HG03139 (cell line): ENCODE measurements at regions not wholly inside any gene's neighbourhood (a gene's known extent, or its start where the extent isn't known, plus 50 kb on each side); places are given as distances from the start of the nearest gene placed in this dataset.

Source experiments
- ATAC-seq: cut with Tn5 transposase; IDR thresholded peaks from one replicate; pipeline ENCODE4 v1.9.1; 2021; ENCODE audit not compliant: unreplicated experiment

DNA sequence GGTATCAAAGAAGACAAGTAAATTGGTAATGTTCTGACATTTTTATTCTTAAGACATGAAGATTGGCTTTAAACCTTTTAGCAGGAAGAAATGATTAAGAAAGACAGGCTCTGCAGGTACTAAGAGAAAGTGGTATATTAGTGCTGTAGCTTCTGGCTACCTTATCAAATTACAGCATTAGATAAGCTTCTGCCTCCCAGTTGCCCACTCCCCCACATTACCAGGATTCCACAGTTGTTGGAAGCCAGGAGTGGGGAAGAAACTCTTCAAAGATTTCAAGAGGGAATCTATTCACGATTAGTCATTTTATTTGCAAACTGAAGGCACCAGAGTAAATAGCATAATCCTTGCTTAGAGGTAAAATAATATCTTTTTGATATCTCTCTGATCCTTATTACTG is 274.9 kb downstream of the LMO4 start:
- ATAC-seq, result no peak

DNA sequence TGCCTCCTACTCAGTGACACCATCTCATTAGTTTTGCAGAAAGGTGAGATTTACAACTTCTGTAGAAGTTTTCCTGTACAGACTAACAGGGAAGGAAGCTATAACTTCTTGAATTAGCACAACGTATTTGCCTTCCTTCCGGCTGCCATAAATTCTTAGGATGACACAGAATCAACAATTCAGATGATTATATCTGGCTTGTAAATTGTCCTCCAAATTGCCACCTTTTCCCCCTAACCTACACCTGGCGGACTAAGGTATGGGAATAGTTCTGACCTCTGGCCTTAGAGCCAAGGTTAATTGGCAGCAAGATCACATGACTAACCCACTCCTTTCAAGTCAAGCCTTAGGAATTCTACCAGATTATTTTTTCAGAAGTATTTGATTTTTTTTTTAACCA is 284.3 kb downstream of the LMO4 start:
- no peak for ATAC-seq

DNA sequence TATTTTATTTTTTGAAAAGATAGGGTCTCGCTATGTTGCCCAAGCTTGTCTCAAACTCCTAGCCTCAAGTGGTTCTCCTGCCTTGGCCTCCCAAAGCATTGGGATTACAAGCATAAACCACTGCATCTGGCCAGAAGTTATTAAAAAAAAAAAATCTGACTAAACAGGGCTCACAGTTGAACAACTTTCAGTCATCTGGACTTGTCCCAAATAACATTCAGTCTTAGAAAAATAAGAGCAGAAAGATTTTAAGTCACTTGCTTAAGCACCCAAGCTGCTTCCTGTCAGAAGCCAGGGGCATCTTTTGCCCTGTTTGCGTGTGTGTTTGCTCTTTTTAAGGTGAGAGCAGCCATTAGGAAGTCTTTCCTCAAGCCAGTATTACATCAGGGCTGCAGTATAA is 286.8 kb downstream of the LMO4 start:
- no peak for ATAC-seq

DNA sequence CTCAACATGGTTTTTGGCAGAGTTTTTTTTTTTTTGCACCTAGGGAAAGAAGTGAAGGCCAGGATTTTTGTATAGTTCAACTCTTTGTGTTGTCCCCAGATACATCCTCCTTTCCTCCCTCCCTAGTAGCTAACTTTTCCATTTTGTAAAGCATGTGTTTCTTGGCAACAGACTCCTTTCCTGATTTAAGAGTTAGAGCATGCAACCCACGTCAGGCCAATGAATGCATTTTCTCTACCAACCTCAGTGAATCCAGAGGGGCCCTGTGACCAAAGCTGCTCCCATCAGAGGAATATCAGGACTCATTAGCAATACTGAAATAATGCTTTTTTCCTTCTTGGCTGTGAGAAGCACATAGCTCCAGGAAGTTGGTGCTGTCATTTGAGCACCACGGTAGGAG is 287.2 kb downstream of the LMO4 start:
- no peak for ATAC-seq

DNA sequence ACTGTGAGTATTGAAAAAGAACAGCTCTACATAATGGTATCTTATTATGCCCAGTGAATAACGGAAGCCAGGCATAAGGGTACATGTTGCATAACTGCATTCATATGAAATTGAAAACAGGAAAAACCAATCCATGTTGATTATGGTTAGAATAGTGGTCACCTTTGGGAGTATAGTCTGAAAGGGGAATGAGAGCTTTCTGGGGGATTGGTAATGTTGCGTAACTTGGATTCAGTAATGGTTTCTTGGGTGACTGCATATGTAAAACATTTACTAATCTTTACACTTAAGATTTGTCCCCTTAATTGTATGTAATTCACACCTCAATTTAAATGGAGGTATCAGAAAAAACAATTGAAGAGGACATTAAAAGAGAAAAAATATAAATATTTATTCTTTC is 292.1 kb downstream of the LMO4 start:
- no peak for ATAC-seq

DNA sequence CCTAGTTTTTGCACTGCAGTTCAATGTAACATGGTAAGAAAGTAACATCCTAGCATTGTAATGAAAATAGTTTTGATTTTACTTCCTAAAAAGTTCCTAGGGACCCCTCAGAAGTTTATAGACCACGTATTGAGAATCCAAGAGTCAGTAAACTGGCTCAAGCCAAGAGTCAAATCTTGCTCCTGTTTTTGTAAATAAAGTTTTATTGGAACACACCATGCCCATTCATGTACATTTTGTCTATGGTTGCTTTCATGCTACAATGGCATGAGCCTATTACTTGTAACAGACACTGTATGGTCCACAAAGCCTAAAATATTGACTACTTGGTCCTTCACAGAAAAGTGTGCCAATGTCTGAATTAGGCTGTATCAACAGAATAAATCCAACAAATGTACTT is 301.0 kb downstream of the LMO4 start:
- no peak for ATAC-seq

DNA sequence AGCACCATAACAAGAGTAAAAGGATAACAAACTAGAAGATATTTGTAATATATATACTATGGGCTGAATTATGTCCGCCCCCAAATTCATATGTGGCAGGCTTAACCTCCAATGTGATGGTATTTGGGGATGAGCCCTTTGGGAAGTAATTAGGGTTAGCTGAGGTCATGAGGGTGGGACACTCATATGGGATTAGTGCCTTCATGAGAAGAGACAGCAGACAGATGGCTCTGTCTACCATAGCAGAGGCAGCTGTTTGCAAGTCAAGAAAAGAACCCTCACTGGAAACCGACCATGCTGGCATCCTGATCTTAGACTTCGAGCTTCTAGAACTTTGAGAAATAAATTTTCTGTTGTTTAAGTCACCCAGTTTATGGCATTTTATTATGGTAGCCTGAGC is 303.6 kb downstream of the LMO4 start:
- no peak for ATAC-seq

DNA sequence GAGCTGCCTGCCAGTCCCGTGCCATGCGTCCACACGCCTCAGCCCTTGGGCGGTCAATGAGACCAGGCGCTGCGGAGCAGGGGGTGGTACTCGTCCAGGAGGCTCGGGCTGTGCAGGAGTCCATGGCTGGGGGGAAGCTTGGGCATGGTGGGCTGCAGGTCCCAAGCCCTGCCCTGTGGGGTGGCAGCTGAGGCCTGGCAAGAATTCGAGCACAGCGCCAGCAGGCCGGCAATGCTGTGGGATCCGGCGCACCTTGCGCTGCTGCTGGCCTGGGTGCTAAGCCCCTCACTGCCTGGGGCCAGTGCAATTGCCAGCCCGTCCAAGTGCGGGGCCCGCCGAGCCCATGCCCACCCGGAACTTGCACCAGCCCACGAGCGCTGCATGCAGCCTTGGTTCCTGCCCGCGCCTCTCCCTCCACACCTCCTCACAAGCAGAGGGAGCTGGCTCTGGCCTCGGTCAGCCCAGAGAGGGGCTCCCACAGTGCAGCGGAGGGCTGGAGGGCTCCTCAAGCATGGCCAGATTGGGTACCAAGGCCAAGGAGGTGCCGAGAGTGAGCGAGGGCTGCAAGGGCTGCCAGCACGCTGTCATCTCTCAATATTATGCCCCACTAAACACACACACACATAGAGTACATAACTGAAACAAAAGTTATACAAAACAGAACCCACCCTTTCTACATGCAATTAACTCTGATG is 307.7 kb downstream of the LMO4 start:
- no peak for ATAC-seq

DNA sequence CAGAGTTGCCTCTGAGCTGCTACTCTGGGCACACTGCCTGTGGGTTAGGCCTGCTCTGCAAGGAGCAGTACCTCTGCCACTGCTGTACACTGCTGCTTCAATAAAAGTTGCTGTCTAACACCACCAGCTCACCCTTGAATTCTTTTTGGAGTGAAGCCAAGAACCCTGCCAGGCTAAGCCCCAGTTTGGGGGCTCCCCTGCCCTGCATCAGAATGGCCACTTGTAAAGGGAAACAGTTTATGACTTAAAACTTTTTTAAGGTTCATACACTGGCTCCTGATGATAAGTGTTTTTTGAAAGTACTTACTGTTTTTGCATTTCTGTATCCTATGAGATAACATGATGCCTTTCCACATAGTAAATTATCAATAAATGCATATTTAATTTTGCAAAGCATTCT is 310.0 kb downstream of the LMO4 start:
- no peak for ATAC-seq

DNA sequence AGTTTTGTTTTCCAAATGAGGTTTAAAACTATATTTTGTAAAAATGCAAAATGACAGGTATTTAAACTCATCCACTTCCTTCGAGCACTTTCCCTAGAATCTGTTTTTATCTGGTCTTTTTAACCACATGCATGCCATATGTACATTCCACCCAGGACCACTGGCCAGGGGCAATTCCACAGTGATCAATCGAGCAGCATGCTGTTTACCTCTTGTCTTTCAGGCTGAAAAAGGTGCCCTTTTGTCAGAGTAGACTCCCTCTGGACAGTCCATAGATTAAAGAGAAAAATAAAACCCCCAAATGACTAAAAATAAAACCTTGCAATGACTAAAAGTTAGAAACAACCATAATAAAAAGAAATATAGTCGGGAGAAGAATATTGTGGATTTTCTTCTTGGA is 313.3 kb downstream of the LMO4 start:
- no peak for ATAC-seq

DNA sequence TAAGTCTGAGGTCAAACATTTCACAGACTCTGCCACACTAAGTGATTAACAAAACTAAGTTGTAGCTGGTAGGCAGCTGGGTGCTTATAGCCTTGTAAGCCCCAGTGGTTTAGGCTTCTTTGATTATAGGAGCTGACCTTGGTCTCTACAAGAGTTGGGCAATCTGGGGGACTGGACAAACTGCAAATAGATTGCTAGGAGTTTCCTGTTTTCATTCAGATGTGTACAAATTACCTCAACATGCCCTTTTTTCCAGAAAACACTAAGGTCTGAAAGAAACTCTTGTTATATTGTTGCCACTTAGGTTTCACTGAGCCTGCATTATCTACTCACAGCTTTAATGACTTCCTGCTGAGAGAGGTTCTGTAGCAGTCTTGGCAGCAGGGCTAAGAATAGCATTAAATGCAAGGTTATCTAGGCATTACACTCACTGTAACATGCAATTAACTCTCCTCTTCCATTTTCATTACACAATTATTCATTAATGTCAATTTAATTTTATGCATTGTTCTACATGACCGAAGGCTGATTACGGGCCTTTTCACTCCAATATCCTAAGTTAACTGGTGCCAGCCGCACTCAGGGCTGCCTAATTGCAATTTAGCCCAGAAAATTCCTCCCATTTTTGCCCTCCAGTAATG is 314.0 kb downstream of the LMO4 start:
- no peak for ATAC-seq

DNA sequence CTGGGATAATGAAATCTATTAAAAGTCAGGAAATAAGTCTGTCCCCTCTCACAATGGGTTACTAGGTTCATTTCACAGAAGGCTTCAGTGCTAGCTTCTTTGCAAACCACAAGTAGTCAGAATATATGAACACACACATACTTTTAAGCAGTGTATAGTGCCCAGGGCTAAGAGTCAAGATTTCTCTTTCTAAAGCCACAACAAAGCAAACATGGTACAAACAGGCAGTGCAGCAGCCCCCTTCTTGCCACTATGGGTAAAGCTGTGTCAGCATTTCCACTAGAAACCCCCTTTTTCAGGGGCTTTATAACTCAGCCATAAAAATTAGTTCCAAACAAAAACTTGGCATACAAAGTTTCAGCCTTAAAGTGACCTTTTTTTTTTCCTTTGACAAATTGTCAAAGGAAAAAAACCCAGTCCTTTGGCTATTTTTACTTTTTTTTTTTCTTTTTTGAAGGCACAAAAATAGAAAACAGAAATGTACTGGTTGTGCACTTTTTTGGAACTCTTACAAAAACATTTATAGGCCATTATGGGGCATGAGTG is 315.4 kb downstream of the LMO4 start:
- no peak for ATAC-seq

DNA sequence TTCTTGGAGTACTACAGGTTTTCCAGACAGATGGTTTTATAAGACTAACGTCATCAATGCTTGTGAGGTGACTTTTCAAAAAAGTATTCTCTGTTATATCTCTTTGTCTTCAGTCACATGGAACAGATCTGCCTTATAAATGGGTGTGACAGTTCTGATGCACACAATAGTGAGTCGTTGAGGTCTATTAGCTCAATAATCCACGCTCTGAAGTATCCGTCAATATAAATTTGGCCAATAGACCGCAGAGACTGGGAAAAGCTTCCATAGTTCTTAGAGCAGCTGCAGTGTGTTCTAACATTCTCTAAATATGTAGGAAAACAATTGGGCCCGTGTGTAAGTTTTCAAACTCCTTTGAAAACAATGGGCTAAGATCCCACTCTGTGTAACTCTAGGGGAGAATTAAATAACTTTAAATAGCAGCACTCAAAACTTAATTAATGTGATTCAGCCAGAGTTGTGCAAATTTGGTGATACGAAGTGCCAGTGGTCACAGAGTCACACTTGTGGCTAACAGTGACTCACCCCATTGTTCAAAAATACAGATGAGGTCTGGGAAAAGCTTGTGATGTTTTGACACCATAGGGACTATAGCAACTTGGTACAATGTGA is 316.0 kb downstream of the LMO4 start:
- no peak for ATAC-seq

DNA sequence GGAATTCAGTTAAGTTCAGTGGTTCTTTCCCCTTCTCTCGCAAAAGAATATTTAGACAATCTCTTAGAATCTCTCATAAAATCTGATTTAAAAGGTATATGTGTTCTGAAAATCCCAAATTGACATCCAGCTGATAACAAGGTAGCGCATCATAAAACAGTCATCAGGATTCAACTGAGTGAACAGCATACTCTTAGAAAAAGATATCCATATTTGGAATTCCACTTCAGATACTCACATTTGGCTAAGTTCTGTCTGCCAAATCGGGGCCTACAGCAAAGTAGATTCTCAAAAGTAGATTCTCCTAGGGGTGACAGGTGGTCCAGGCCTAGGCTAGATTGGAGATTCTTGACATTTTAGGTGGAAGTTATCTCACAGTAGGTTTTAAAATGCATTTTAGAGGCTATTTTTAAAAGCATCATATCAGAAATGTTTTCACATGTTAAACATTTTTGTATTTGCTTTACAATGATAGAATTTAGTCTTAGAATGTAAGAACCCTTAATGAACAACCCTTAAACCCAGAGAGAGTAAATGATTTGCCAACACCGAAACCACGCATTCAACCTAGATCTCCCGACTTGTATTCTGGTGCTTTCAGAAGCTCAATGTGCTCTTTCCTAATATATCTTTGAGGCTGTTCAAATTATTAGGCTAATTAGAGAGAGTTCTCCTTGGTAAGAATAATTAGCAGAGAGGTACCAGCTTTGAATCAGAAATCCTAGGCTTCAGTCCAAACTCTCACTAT is 318.9 kb downstream of the LMO4 start:
- no peak for ATAC-seq

DNA sequence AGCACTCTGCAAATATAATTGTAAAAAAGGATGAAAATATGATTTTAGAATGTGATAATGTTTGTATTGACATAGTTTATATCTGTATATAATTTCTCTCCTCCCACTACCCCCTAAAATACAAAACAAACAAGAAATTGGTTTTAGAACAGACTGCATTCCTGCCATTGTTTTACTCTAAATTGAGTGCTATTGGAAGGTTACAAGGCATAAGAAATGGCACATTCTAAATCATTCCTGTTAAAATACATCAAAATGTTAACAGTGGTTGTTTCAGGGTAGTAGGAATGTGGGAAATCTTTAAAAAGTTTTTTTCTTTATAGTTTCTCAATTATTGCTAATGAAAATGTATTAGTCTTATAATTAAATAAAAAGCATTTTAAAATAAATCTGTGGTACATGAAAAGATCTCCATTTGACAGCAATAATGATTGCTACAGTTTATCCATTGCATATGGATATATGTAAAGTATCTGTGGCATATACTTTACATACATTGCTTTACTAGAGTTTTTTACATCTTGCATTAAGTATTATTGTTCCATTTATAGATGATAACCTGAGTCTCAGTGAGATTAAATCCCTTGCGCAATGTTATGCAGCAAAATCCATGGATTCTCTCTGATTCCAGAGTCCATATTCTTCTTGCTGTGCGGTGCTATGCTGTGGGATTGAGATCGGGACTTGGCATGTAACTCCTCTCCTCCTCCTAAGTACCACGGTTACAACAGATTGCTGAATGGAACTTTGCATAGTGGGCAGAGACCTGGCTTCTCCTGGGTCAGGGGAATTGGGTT is 319.8 kb downstream of the LMO4 start:
- ATAC-seq, result no peak

DNA sequence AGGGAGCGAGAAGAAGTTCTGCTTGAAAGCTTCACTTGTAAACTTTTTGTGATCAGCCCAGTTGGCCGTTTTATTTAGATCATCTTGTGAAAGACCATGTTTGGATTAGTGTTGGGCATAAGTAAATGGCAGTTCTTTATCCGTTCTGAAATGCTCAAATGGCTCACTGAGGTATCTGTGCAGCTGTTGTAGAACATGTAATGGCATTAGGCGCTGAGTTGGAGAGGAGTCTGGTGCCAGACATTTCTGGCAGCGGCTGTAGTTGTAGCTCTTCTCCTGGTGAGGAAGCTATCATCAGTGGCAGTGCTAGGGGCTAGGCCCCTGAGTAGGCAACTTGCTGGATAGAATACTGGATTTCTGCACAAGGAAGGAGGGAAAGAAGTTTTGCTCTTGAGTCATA is 321.6 kb downstream of the LMO4 start:
- ATAC-seq, result no peak

DNA sequence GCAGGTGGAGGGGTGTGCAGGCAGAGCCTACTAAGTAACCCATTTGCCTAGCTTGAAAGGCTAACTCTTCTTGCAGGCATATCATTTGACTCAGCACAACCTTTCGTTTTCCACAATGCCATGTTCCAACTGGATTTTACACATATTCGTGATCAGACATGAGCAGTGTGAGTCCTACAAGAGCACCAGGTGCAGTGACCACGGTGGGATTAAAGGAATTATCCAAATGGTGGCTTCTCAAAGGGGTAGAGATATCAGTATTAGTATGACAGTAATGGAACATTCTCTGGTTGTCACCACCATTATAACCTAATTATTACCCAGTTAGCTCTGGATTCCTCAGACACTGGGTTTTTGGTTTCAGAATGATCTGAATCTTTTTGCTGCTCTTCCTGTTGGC is 323.5 kb downstream of the LMO4 start:
- ATAC-seq, result no peak

DNA sequence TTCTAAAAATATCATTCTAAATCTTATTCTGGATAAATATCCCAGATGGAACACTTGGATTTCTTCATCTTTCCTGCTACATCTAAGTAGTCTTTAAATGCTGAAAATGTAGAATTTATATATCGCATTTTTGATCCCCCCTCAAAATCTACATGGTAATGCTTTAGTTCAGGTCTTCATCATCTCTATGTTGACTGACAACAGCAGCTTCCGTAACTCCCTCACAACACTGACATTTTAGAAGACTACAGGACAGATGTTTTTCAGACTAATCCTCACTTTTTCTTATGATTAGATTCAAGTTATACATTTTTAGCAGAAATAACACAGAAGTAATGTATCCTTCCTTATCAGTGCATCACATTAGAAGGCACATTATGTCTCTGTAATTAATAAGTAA is 336.5 kb downstream of the LMO4 start:
- ATAC-seq, result no peak

DNA sequence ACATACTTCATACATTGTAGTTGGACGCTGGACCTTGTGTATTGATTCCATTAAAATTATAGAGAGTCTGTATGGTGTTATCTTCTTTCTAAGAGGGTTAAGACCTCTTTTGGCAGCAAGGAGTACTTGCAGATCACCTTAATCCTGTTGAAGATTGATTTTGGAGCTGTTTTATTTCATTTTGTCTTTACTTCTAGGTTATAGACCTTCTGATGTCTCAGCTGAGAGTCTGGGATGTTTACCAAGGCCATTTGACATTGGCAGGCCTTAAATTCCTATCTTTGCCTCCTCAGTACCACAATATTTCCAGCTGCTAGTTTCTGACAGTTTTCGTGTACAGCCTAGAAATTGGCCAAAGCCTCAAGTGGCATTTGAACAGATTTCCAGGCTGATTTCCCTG is 338.0 kb downstream of the LMO4 start:
- ATAC-seq, result no peak

DNA sequence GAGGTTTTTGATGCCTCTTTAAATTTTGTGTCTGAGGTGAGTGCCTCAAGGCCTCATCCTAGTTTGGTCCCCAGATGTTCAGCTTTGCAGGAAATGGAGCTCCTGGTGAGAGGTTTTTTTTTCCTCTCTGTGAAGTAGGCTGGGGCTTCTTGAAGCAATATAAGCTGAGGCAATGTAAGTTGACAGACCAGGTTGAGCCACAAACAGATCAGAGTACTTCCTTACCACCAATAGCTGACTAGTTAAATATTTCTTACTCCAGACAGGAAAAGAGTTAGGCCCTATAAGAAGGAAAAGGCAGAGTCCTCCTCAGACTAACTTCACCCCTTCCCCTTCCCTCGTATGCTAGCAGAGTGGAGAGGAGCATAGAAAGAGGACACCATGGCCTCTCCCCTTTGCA is 341.0 kb downstream of the LMO4 start:
- ATAC-seq, result no peak

DNA sequence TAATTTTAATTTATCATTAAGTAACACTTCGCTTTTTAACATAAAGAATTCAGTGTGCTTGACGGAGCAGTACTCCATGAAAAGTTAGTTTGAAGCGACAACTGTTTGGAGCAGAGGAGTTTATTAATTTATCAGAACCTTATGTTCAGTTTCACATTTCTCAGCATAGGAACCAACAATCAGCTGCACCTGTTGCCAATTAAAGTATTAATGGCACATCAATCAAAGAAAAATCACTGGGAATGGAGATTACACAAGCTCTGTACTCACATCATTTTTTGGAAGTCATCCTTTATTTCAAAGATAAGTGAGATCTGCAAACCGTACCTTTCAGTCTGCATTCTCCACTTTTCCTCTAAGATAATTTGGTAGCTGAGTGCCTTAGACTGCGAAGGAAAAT is 344.6 kb downstream of the LMO4 start:
- no peak for ATAC-seq
